ENCODE measurements at regions not wholly inside any gene's neighbourhood (a gene's known extent, or its start where the extent isn't known, plus 50 kb on each side); places are given as distances from the start of the nearest gene placed in this dataset.

DNA sequence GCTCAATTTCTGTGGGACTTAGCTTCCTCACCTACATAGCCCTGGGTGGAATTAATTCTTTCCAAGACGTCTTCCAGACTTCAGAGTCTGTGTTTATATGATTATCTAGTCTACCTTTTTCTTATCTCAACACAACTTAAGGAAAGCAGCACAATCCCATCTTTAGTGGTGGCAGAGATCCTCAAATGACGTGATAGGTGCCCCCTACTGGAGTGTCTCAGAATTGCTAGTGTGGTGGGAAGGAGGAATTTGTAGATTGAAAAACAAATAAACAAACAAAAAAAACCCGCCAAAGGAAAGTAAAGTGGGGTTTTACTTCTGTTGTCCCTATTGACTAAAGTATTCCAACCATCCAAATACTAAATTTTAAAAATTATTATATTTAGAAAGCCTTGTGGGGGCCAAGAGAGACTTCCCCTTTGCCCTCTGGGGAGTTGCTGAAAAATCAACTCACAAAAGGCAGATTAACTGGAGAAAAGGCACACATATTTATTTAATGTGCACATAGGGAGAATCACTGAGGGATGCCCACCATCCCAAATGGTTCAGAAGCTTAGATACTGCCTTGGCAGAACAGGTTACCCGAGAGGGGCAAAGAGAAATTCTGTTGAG lies 283.3 kb downstream of the TMEM167A start:
- TF ChIP-seq, protein P1, sequence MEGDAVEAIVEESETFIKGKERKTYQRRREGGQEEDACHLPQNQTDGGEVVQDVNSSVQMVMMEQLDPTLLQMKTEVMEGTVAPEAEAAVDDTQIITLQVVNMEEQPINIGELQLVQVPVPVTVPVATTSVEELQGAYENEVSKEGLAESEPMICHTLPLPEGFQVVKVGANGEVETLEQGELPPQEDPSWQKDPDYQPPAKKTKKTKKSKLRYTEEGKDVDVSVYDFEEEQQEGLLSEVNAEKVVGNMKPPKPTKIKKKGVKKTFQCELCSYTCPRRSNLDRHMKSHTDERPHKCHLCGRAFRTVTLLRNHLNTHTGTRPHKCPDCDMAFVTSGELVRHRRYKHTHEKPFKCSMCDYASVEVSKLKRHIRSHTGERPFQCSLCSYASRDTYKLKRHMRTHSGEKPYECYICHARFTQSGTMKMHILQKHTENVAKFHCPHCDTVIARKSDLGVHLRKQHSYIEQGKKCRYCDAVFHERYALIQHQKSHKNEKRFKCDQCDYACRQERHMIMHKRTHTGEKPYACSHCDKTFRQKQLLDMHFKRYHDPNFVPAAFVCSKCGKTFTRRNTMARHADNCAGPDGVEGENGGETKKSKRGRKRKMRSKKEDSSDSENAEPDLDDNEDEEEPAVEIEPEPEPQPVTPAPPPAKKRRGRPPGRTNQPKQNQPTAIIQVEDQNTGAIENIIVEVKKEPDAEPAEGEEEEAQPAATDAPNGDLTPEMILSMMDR (IDR thresholded peaks at IDR 0.05; ENCODE audit: insufficient read depth, low read depth, low read length) = peak; percentile 85
- no peak overlapping the region for H3K4me3 ChIP-seq (ENCODE audit: low read depth, low read length)
- peak; percentile 48 for DNase-seq (ENCODE audit: low read depth)

DNA sequence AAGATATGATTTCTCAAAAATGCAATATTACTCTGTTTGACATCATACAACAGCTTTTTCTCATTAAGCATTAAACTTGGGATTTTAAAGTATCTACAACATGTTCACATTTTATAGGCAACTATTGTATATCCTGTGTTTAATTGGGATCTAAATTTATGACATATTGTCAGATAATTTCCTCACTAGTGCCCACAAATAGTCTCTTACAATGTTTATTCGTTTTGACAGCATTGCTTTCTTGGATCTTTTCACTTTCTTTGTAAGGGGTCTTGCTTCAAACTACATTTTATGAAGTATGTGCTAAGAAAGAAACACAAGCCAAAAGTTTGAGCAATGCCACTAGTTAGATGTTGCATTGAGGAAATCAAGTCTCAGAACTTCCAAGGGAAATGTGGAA lies 285.1 kb downstream of the TMEM167A start:
- no peak overlapping the region for H3K4me3 ChIP-seq (ENCODE audit: low read depth, low read length)
- TF ChIP-seq, protein P1 (IDR thresholded peaks at IDR 0.05; ENCODE audit: insufficient read depth, low read depth, low read length) = no peak
- DNase-seq (ENCODE audit: low read depth) = no peak

DNA sequence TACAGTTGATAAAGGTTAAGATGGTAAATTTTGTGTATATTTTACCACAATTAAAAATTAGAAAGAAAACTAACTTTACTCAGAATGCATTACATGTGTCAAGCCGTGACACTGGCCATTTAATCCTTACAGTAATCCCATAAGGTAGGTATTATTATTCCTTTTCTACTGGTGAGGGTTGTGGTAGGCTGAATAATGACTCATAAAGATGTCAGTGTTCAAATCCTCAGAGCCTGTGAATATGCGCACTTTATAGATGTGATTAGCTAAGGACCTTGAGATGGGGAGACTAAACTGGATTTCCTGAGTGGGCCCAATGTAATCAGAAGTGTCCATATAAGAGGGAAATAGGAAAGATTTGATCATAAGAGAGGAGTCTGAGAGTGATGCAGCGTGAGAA lies 288.1 kb downstream of the TMEM167A start:
- H3K4me3 ChIP-seq (ENCODE audit: low read depth, low read length) = no peak overlapping the region
- TF ChIP-seq, protein P1 (IDR thresholded peaks at IDR 0.05; ENCODE audit: insufficient read depth, low read depth, low read length) = no peak

DNA sequence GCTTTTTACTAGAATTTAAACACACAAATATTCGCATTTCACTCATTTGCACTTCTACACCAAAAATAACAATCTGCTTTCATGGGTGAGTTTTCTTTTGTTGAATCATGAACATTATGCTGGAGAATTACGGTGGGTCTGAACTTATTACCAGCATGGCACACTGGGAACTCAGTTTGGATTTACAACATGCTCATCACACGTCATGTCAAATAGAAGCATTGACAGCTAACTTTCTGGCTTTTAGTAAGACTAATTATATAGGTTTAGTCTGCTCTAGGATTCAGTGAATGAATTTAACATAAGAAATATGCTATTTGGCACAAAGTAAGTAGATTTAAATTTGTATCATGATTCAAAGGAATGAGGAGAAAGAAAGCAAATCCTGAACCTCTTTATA lies 290.4 kb downstream of the TMEM167A start:
- DNase-seq (ENCODE audit: low read depth) = no peak
- no peak overlapping the region for H3K4me3 ChIP-seq (ENCODE audit: low read depth, low read length)
- TF ChIP-seq, protein P1 (IDR thresholded peaks at IDR 0.05; ENCODE audit: insufficient read depth, low read depth, low read length) = no peak

More for the DNA sequence above, 288.1 kb downstream of the TMEM167A start:
- no peak for DNase-seq (ENCODE audit: low read depth)

DNA sequence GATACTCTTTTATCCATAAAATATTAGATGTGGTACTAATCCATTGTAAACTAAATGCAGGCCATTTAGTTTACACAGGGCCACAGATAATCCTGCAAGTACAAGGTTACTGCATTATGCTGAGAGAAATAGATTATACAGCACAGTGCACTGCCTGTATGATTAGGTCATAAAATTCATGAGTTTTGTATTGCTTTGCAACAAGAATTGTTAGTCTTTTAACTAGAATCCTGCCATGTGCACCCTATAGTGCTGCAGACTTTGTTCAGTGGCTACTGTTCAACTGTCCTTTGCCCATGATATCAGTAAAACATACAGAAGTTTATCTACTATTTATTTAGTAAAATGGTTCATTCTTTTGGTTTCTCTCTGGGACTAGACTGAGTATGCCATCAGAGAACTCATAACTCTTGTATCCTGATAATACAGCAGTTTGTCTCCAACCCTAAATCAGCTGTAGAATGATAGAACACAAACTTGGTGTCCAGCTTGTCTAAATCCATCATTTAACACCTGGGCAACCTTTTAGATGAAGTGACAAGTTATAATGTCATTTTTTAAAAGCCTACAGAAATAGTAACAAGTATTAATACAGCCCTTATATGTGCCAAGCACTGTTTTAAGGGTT lies 291.2 kb downstream of the TMEM167A start:
- DNase-seq (ENCODE audit: low read depth) = no peak
- no peak overlapping the region for H3K4me3 ChIP-seq (ENCODE audit: low read depth, low read length)
- TF ChIP-seq, protein P1 (IDR thresholded peaks at IDR 0.05; ENCODE audit: insufficient read depth, low read depth, low read length) = no peak

DNA sequence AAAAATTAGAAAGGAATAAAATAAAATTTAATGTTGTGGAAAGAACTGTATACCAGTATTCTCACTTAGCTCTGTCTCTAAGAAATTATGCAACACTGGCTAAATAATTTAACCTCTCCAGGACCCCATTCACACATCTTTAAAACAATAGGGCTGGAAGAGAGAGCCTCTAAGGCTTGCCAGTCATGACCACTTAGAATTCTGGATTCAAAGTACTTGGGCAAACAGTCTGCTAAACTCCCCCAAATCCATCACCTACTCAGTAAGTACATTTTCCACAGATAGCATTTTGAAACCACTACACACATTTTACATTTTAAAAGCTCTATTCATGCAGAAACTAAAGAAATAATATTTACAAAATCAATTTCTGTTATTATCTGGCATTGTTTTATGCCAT lies 291.7 kb downstream of the TMEM167A start:
- TF ChIP-seq, protein P1 (IDR thresholded peaks at IDR 0.05; ENCODE audit: insufficient read depth, low read depth, low read length) = no peak
- DNase-seq (ENCODE audit: low read depth) = no peak
- H3K4me3 ChIP-seq (ENCODE audit: low read depth, low read length) = no peak overlapping the region
